CD4-positive, alpha-beta T cell treated with Interleukin-21 for 1 hour (primary cell): ENCODE measurements at regions not wholly inside any gene's neighbourhood (a gene's known extent, or its start where the extent isn't known, plus 50 kb on each side); places are given as distances from the start of the nearest gene placed in this dataset.
"Not testable (repeated sequence)": the region's sequence is repeated elsewhere in the genome, so short reads cannot be mapped to it uniquely, and the experiment has no call there.

Experiments
- DNase-seq: peaks from one replicate; pipeline ENCODE4 v3.0.0-alpha.2; 2020

GRCh38 chr14:103232031-103232808, 101.8 kb upstream of the EIF5 start:
- no peak for DNase-seq

- no peak for DNase-seq
Measured at GRCh38 chr14:103232831-103233319, 101.2 kb upstream of the EIF5 start.

- no peak for DNase-seq
Measured at GRCh38 chr14:103233328-103233727, 100.7 kb upstream of the EIF5 start.

- not testable (repeated sequence) for DNase-seq
Measured at GRCh38 chr14:103234826-103235225, 99.2 kb upstream of the EIF5 start.

GRCh38 chr14:103235506-103235905, 98.5 kb upstream of the EIF5 start:
- DNase-seq, result not testable (repeated sequence)

- DNase-seq, result no peak
Measured at GRCh38 chr14:103239751-103240150, 94.3 kb upstream of the EIF5 start.

- no peak for DNase-seq
Measured at GRCh38 chr14:103241531-103241930, 92.5 kb upstream of the EIF5 start.

GRCh38 chr14:103243764-103244737, 90.0 kb upstream of the EIF5 start:
- DNase-seq, result no peak

GRCh38 chr14:103245624-103246031, 88.4 kb upstream of the EIF5 start:
- DNase-seq, result not testable (repeated sequence)

- DNase-seq, result no peak
Measured at GRCh38 chr14:103246070-103246469, 88.0 kb upstream of the EIF5 start.

- DNase-seq, result no peak
Measured at GRCh38 chr14:103247169-103247606, 86.8 kb upstream of the EIF5 start.

GRCh38 chr14:103250181-103250580, 83.9 kb upstream of the EIF5 start:
- DNase-seq, result no peak

GRCh38 chr14:103250874-103251273, 83.2 kb upstream of the EIF5 start:
- DNase-seq, result no peak

GRCh38 chr14:103255555-103255954, 78.5 kb upstream of the EIF5 start:
- DNase-seq, result no peak

- DNase-seq, result no peak
Measured at GRCh38 chr14:103256406-103256805, 77.6 kb upstream of the EIF5 start.

GRCh38 chr14:103257211-103257962, 76.7 kb upstream of the EIF5 start:
- DNase-seq, result no peak

- DNase-seq, result no peak
Measured at GRCh38 chr14:103258211-103258610, 75.8 kb upstream of the EIF5 start.

- DNase-seq, result no peak
Measured at GRCh38 chr14:103259184-103259583, 74.9 kb upstream of the EIF5 start.

- no peak for DNase-seq
Measured at GRCh38 chr14:103259801-103260628, 74.0 kb upstream of the EIF5 start.

- peak; percentile 1 for DNase-seq
Measured at GRCh38 chr14:103260629-103261124, 73.4 kb upstream of the EIF5 start.

GRCh38 chr14:103267226-103267910, 66.7 kb upstream of the EIF5 start:
- DNase-seq, result no peak
